Fibroblast of lung (primary cell): ENCODE measurements at regions not wholly inside any gene's neighbourhood (a gene's known extent, or its start where the extent isn't known, plus 50 kb on each side); places are given as distances from the start of the nearest gene placed in this dataset.

Experiments
- EZH2 ChIP-seq: IDR thresholded peaks from 2 replicates; pipeline ENCODE4 v1.5.1; 2012; ENCODE audit warnings: low read length, control low read depth, mild to moderate bottlenecking; ENCODE audit errors: missing control alignments
- TF ChIP-seq, protein P1 (sequence below), 2 donors: IDR thresholded peaks in 1 of 2; conservative IDR thresholded peaks in 1 of 2; 1 replicate in 1 of 2; 2 replicates in 1 of 2; pipeline ENCODE4 v1.5.1; 2011 to 2012; ENCODE audit warnings: low read length in 2 of 2, control low read depth in 1 of 2, inconsistent platforms in 1 of 2, low read depth in 1 of 2, mild to moderate bottlenecking in 1 of 2

DNA sequence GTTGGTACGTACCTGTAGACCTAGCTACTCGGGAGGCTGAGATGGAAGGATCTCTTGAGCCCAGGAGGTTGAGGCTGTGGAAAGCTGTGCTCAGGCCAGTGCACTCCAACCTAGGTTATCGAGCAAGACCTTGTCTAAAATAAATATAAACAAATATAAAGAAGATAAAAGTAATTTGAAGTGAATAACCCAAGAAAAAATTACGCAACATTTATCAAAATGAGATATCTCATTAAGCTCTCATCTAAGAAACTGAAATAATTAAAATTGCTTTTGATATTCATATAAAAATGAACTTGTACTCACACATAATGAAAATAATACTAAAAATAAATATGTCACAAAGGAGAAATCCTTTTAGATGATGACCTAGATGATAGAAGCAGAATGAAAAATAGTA lies 647.1 kb upstream of the NCAM2 start:
- TF ChIP-seq, protein P1, sequence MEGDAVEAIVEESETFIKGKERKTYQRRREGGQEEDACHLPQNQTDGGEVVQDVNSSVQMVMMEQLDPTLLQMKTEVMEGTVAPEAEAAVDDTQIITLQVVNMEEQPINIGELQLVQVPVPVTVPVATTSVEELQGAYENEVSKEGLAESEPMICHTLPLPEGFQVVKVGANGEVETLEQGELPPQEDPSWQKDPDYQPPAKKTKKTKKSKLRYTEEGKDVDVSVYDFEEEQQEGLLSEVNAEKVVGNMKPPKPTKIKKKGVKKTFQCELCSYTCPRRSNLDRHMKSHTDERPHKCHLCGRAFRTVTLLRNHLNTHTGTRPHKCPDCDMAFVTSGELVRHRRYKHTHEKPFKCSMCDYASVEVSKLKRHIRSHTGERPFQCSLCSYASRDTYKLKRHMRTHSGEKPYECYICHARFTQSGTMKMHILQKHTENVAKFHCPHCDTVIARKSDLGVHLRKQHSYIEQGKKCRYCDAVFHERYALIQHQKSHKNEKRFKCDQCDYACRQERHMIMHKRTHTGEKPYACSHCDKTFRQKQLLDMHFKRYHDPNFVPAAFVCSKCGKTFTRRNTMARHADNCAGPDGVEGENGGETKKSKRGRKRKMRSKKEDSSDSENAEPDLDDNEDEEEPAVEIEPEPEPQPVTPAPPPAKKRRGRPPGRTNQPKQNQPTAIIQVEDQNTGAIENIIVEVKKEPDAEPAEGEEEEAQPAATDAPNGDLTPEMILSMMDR (conservative IDR thresholded peaks at IDR 0.05 in 1 of 2, IDR thresholded peaks at IDR 0.05 in 1 of 2; ENCODE audit: low read depth in 1 of 2, low read length in 2 of 2), result no peak
- no peak for TF ChIP-seq EZH2
